ENCODE measurements at regions not wholly inside any gene's neighbourhood (a gene's known extent, or its start where the extent isn't known, plus 50 kb on each side); places are given as distances from the start of the nearest gene placed in this dataset.
A peak's percentile ranks its signal among the peaks of the same experiment; 100 is the strongest.

- DNase-seq (ENCODE audit: low read depth in 2 of 2), result no peak
Observed at GRCh38 chr10:91137011-91137643, 83.3 kb upstream of the PCGF5 start.

- no peak for DNase-seq (ENCODE audit: low read depth in 2 of 2)
Observed at GRCh38 chr10:91137822-91138221, 82.6 kb upstream of the PCGF5 start.

GRCh38 chr10:91140995-91141549, 79.4 kb upstream of the PCGF5 start:
- no peak for DNase-seq (ENCODE audit: low read depth in 2 of 2)

GRCh38 chr10:91144961-91145360, 75.5 kb upstream of the PCGF5 start:
- DNase-seq (ENCODE audit: low read depth in 2 of 2), result no peak

- no peak for DNase-seq (ENCODE audit: low read depth in 2 of 2)
Observed at GRCh38 chr10:91146146-91146545, 74.3 kb upstream of the PCGF5 start.

- no peak for DNase-seq (ENCODE audit: low read depth in 2 of 2)
Observed at GRCh38 chr10:91149550-91149949, 70.9 kb upstream of the PCGF5 start.

- DNase-seq (ENCODE audit: low read depth in 2 of 2), result no peak
Observed at GRCh38 chr10:91150631-91151030, 69.8 kb upstream of the PCGF5 start.

GRCh38 chr10:91153508-91153907, 67.0 kb upstream of the PCGF5 start:
- DNase-seq (ENCODE audit: low read depth in 2 of 2), result no peak

GRCh38 chr10:91154842-91155241, 65.6 kb upstream of the PCGF5 start:
- no peak for DNase-seq (ENCODE audit: low read depth in 2 of 2)

- DNase-seq (ENCODE audit: low read depth in 2 of 2), result no peak
Observed at GRCh38 chr10:91156196-91156595, 64.3 kb upstream of the PCGF5 start.

GRCh38 chr10:91159254-91159783, 61.1 kb upstream of the PCGF5 start:
- DNase-seq (ENCODE audit: low read depth in 2 of 2), result no peak

- DNase-seq (ENCODE audit: low read depth in 2 of 2), result peak in 1 of 2 donors; percentile 14
Observed at GRCh38 chr10:91162050-91162494, 58.4 kb upstream of the PCGF5 start.

GRCh38 chr10:91162495-91163268, 57.8 kb upstream of the PCGF5 start:
- peak; percentile 10 to 77 for DNase-seq (ENCODE audit: low read depth in 2 of 2)

GRCh38 chr10:91163269-91163868, 57.1 kb upstream of the PCGF5 start:
- peak; percentile 4 to 52 for DNase-seq (ENCODE audit: low read depth in 2 of 2)

GRCh38 chr10:91163869-91164474, 56.5 kb upstream of the PCGF5 start:
- DNase-seq (ENCODE audit: low read depth in 2 of 2), result peak; percentile 5 to 76

- no peak for DNase-seq (ENCODE audit: low read depth in 2 of 2)
Observed at GRCh38 chr10:91164520-91165065, 55.9 kb upstream of the PCGF5 start.

GRCh38 chr10:91167406-91167805, 53.1 kb upstream of the PCGF5 start:
- DNase-seq (ENCODE audit: low read depth in 2 of 2), result no peak

GRCh38 chr10:91170418-91170817, 50.0 kb upstream of the PCGF5 start:
- no peak for DNase-seq (ENCODE audit: low read depth in 2 of 2)

Measured in dermis microvascular lymphatic vessel endothelial cell (primary cell).